Breast epithelium (tissue), 3 donors: ENCODE measurements at regions not wholly inside any gene's neighbourhood (a gene's known extent, or its start where the extent isn't known, plus 50 kb on each side); places are given as distances from the start of the nearest gene placed in this dataset.

Source experiments
- POLR2A ChIP-seq: fragments of 450-650 bp; IDR thresholded peaks from one replicate; pipeline ENCODE4 v1.6.1; 2016; ENCODE audit warnings: antibody characterized with exemption, mild to moderate bottlenecking, moderate library complexity
- POLR2AphosphoS5 ChIP-seq, 3 donors: sonication (generic); formaldehyde crosslinking; IDR thresholded peaks; one replicate each; pipeline ENCODE4 v1.6.1; 2017; ENCODE audit warnings: antibody characterized with exemption in 3 of 3
- TF ChIP-seq, protein P1 (sequence below), 3 donors: fragments of 450-650 bp; IDR thresholded peaks; one replicate each; pipeline ENCODE4 v1.5.1; 2016 to 2017; ENCODE audit warnings: antibody characterized with exemption in 3 of 3, mild to moderate bottlenecking in 3 of 3, moderate library complexity in 3 of 3

- TF ChIP-seq, protein P1, sequence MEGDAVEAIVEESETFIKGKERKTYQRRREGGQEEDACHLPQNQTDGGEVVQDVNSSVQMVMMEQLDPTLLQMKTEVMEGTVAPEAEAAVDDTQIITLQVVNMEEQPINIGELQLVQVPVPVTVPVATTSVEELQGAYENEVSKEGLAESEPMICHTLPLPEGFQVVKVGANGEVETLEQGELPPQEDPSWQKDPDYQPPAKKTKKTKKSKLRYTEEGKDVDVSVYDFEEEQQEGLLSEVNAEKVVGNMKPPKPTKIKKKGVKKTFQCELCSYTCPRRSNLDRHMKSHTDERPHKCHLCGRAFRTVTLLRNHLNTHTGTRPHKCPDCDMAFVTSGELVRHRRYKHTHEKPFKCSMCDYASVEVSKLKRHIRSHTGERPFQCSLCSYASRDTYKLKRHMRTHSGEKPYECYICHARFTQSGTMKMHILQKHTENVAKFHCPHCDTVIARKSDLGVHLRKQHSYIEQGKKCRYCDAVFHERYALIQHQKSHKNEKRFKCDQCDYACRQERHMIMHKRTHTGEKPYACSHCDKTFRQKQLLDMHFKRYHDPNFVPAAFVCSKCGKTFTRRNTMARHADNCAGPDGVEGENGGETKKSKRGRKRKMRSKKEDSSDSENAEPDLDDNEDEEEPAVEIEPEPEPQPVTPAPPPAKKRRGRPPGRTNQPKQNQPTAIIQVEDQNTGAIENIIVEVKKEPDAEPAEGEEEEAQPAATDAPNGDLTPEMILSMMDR (IDR thresholded peaks at IDR 0.05) = no peak
- no peak for TF ChIP-seq POLR2AphosphoS5 (IDR thresholded peaks at IDR 0.05)
- TF ChIP-seq POLR2A = no peak
Measured at GRCh38 chr5:126171916-126172315, 251.3 kb upstream of the GRAMD2B start.
